Neural crest cell (in vitro differentiated cells): ENCODE measurements at regions not wholly inside any gene's neighbourhood (a gene's known extent, or its start where the extent isn't known, plus 50 kb on each side); places are given as distances from the start of the nearest gene placed in this dataset.
"Not testable (repeated sequence)": the region's sequence is repeated elsewhere in the genome, so short reads cannot be mapped to it uniquely, and the experiment has no call there.

Source experiments
- DNase-seq: peaks from one replicate; pipeline ENCODE4 v3.0.0; 2021; ENCODE audit warnings: low read depth, mixed read lengths, low spot score
- H3K27ac Mint-ChIP-seq: one replicate; pipeline ENCODE4 v1.8.0; 2021; ENCODE audit warnings: mild to moderate bottlenecking, mixed read lengths; ENCODE audit not compliant: unreplicated experiment
- H3K27me3 Mint-ChIP-seq: 2 replicates; pipeline ENCODE4 v1.8.0; 2021; ENCODE audit warnings: low read depth, mild to moderate bottlenecking, mixed read lengths
- H3K36me3 Mint-ChIP-seq: 2 replicates; pipeline ENCODE4 v1.8.0; 2021; ENCODE audit warnings: low read depth, mild to moderate bottlenecking, mixed read lengths
- H3K4me1 Mint-ChIP-seq: 2 replicates; pipeline ENCODE4 v1.8.0; 2021; ENCODE audit warnings: mixed read lengths
- H3K4me3 Mint-ChIP-seq: one replicate; pipeline ENCODE4 v1.8.0; 2021; ENCODE audit warnings: mild to moderate bottlenecking, mixed read lengths
- H3K9me3 Mint-ChIP-seq: 2 replicates; pipeline ENCODE4 v1.8.0; 2021; ENCODE audit warnings: mixed read lengths
- CTCF ChIP-seq: fragments of 200-600 bp; sonication (generic); conservative IDR thresholded peaks from 2 replicates; pipeline ENCODE4 v1.5.0; 2021; ENCODE audit warnings: antibody characterized with exemption, mild to moderate bottlenecking

- H3K4me3 Mint-ChIP-seq, result no peak overlapping the region
- H3K4me1 Mint-ChIP-seq, result no peaks in the 10 kb centered on the region
- H3K9me3 Mint-ChIP-seq, result peaks cover 5% of the 10 kb centered on the region
- DNase-seq, result no peak
- TF ChIP-seq CTCF, result no peak
- peaks cover 8% of the 10 kb centered on the region for H3K36me3 Mint-ChIP-seq
- no peak overlapping the region for H3K27ac Mint-ChIP-seq
- no peaks in the 10 kb centered on the region for H3K27me3 Mint-ChIP-seq
These were observed 872.9 kb downstream of the TMTC2 start for GRCh38 chr12:83559650-83560049.

DNA sequence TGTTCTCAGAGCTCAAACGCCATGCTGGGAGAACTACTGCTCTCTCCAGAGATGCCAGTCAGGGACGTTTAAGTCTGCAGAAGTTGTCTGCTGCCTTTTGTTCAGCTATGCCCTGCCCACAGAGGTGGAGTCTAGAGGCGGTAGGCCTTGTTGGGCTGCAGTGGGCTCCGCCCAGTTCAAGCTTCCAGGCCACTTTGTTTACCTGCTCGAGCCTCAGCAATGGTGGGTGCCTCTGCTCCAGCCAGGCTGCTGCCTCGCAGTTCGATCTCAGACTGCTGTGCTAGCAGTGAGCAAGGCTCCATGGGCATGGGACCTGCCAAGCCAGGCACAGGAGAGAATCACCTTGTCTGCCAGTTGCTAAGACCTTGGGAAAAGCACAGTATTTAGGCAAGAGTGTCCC is 869.3 kb downstream of the TMTC2 start:
- not testable (repeated sequence) for H3K4me1 Mint-ChIP-seq, H3K36me3 Mint-ChIP-seq, H3K27me3 Mint-ChIP-seq, DNase-seq, H3K27ac Mint-ChIP-seq, H3K4me3 Mint-ChIP-seq, H3K9me3 Mint-ChIP-seq

- Mint-ChIP-seq H3K27me3 (no peaks in the 10 kb centered on the region), H3K9me3 (no peaks in the 10 kb centered on the region), H3K27ac (no peak overlapping the region), H3K36me3 (no peaks in the 10 kb centered on the region), H3K4me1 (no peaks in the 10 kb centered on the region), H3K4me3 (no peak overlapping the region)
- DNase-seq, result no peak
- no peak for TF ChIP-seq CTCF
These were observed 854.7 kb downstream of the TMTC2 start for GRCh38 chr12:83541446-83541845.

DNA sequence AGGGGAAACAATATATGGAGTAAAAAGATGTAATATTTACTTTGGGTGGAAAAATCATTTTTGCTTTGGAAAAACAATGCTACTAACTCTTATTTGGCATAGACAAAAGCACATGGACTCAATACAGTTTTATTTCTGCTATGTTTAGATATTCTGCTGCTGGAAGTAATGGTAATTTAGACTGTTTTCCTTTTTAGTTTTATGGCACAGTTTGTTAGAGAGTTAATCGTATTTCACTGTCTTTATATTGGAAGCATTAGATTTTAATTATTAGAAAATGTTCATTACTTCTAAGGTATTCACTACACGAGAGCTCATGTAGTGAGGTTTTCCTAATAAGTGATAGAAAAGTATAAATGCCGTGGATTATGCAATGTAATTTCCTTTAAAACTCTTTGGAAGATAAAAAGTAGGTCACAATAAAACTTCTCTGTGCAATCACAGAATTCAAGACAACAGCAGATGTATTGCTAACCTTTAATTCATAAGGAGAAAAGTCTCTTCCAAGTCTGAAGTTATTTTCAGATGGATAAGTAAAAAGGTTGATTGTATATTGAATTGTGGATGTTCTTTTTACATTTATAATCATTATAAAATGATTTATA is 851.8 kb downstream of the TMTC2 start:
- Mint-ChIP-seq H3K4me3 (no peak overlapping the region), H3K27ac (no peak overlapping the region), H3K36me3 (no peaks in the 10 kb centered on the region), H3K9me3 (no peaks in the 10 kb centered on the region), H3K4me1 (no peaks in the 10 kb centered on the region), H3K27me3 (no peaks in the 10 kb centered on the region)
- TF ChIP-seq CTCF, result no peak
- no peak for DNase-seq

DNA sequence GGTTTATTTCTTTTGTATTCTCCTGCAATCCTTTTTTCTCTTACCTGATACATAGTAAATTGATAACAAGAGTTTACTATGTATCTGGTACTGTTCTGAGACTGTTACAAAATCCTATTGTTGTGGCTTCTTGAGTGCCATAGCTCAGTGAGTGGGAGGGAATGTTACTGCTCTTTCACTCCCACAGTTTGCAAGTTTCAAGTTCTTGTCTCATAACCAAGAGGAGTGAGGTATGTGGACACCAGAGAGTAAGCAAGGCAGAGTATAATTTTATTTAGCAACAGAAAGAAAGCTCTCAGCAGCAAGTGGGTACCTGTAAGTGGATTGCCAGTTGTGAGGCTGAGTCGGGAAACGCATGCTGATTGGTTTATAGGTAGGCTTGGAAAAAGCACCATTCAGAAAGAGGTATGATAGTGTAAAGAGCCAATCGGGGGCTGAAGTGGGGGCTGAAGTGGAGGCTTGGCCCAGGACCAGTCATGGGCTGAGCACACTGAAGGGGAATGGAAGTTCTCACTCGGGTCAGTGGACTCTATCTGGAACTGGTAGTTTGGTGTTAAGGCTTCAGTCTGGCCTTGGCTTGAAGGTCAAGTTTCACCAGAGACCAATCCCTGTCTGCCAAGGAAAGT is 850.8 kb downstream of the TMTC2 start:
- H3K27me3 Mint-ChIP-seq, result no peaks in the 10 kb centered on the region
- no peak overlapping the region for H3K4me3 Mint-ChIP-seq
- H3K9me3 Mint-ChIP-seq, result no peaks in the 10 kb centered on the region
- no peaks in the 10 kb centered on the region for H3K36me3 Mint-ChIP-seq
- TF ChIP-seq CTCF, result no peak
- H3K27ac Mint-ChIP-seq, result no peak overlapping the region
- no peak for DNase-seq
- H3K4me1 Mint-ChIP-seq, result no peaks in the 10 kb centered on the region

- TF ChIP-seq CTCF, result no peak
- Mint-ChIP-seq H3K9me3 (no peaks in the 10 kb centered on the region), H3K36me3 (no peaks in the 10 kb centered on the region), H3K4me3 (no peak overlapping the region), H3K4me1 (no peaks in the 10 kb centered on the region), H3K27ac (no peak overlapping the region), H3K27me3 (no peaks in the 10 kb centered on the region)
- no peak for DNase-seq
These were observed 849.8 kb downstream of the TMTC2 start for GRCh38 chr12:83536496-83536895.
